HG02763 (cell line): ENCODE measurements at regions not wholly inside any gene's neighbourhood (a gene's known extent, or its start where the extent isn't known, plus 50 kb on each side); places are given as distances from the start of the nearest gene placed in this dataset.

ENCODE experiments used
- ATAC-seq: cut with Tn5 transposase; IDR thresholded peaks from one replicate; pipeline ENCODE4 v1.9.1; 2021; ENCODE audit warnings: mild to moderate bottlenecking, moderate library complexity; ENCODE audit not compliant: unreplicated experiment

- no peak for ATAC-seq
Measured at GRCh38 chr7:82567841-82568240, 124.3 kb upstream of the CACNA2D1 start.

GRCh38 chr7:82567356-82567755 is 123.8 kb upstream of the CACNA2D1 start:
- no peak for ATAC-seq

DNA sequence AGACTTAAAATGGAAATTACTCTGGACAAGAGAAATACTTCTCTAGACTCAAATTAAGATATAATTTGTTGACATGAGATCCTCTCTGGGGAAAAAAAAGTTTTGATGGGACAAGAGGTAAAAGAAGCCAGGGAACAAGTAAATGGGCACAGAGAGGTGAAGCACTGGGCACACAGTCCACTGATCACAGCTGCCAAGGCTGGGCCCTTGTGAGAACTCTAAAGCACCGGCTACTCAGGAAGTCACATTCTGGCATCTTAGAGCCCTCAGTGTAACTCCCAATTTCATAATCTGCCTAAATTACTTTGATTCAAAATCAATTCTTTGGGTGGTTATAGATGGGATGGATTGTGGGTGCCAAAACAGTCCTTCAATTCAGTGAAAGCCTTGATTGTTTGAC is 123.2 kb upstream of the CACNA2D1 start:
- no peak for ATAC-seq

DNA sequence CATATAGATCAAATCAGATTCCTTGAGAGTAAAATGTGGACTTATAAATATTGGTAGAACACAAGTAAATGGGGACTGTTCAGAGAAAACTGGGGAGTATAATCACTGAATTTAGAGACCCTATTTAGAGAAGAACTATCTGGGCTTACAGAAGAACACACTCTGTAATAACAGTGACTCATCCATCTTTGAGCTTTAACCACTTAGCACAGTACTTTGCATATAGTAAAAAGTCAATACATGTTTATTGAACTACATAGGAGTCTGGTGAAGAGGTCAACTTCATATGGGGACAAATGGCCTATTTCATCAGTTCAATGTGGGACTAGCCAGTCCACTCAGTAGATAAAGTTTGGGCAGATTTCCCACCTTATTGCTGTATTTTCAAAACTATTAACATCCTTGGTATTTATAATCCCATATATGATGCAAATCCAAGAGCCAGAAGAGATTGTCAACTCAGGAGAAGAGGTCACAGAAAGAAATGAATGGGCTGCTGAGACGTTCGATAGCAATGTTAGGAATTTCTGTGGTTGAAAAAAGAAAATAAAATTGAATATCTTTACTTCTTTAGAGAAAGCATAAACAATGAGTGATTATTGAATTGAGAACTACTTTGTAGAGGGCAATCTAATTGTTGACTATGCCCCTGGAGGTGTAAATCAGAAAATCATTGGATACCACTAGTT is 119.3 kb upstream of the CACNA2D1 start:
- no peak for ATAC-seq

DNA sequence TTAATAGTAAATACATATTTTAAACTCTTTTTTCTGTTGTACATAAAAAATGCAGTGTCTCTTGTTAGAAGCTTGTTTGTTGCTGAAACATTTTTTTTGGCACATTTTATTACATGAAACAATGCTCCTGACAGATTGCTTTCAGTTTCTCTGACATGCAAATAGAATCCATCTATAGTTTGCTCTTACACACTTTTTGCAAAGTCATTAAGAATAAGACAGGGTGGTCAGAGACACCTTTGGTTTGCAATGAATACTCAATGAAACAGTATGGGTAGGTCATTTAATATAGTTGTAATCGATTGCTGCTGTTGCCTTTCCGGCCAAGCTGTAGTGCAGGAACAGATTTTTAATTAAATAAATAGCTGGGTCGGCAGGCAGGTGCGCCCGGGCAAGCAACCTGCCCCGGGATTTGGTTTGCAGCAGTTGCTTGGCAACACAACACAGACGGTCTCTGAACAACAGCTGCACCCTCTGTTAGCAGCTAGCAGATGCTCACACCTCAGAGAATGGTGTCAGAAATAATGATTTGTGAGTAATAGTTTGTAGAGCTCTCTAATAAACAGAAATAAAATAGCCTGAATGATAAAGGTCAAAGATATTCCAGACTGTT is 115.7 kb upstream of the CACNA2D1 start:
- ATAC-seq = no peak

GRCh38 chr7:82549616-82550285 is 106.2 kb upstream of the CACNA2D1 start:
- no peak for ATAC-seq

DNA sequence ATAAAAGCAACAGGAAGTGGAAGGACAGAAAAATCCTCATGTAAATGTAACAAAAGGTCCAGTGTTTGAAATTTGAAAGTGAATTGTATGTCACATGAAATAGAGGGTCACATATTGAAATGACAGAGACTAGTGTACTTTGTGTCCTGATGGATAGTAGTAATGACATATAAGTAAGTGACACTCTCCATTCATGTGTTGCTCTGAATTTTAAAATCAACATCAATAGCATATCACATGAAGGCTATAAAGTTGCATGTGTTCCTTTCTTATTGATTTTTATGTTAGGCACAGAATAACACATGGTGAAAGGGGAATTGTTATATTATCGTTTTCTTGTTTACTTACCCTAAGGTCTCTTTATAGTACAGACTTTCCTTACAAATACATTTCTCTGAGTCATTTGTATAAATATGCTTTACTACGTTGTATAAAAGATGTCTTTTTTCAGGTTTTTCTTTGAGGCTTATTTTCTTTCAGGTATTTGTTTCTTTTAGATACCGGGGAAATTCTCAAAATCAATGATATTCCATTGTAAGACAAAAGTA is 104.6 kb upstream of the CACNA2D1 start:
- ATAC-seq = no peak

DNA sequence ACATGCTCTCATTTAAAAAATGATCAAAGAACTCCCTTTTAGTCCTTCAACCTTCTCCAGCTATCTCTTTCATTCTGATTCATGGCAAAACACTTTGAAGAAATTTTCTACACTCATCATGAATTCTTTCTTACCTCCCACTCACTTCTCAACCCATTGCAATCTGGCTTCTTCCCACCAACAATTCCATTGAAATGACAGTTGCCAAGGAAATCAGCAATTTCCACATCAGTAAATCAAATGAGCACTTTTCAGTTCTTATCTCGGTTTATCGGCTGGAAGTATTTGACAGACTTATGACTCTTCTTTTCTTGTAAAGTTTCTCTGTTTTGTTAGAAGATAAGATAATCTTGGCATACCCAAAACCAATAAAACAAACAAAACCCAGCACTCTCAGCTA is 99.1 kb upstream of the CACNA2D1 start:
- no peak for ATAC-seq

GRCh38 chr7:82539969-82540368 is 96.4 kb upstream of the CACNA2D1 start:
- no peak for ATAC-seq

DNA sequence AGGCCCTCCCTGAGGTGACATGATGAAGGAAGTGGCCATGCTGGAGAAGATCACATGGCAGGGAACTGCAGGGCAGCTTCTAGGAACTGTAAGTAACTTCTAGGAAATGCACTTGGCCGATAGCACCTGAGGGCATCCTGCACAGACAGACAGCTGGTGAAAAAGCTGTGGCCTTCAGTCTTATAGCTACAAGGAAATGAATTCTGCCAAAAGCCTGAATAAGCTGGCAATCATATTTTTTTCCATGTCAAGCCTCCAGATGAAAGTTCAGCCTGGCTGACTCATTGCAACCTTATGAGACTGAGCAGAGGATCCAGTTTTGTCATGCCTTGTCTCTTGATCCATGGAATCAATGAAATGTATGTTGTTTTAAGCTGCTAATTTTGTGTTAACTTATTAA is 91.1 kb upstream of the CACNA2D1 start:
- no peak for ATAC-seq

- no peak for ATAC-seq
Measured at GRCh38 chr7:82530361-82530760, 86.8 kb upstream of the CACNA2D1 start.

- ATAC-seq = no peak
Measured at GRCh38 chr7:82528577-82529310, 85.2 kb upstream of the CACNA2D1 start.

- no peak for ATAC-seq
Measured at GRCh38 chr7:82527851-82528250, 84.3 kb upstream of the CACNA2D1 start.

DNA sequence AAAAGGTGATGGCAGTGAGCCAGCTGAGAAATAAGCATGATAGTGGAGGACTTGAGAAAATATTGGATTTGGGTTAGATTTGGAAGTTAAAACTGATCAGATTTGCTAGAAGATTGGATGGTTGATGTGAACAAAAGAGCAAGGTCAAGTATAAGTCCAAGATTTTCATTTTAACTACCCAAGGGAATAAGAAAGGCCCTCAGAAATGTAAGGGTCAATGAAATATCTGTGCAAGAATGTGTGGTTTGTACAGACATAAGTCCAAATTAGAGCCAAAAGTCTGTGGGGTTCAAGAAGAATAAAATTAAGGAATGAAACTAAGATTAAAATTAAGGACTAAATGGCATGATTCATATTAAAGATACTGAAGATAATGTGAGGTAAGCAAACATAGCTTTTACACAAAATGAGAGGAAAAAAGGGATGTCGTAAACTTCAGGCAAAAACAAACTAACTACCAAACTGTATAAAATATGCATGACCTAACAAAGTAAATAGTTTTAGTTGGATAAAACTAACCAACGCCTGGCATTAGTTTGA is 78.4 kb upstream of the CACNA2D1 start:
- ATAC-seq = no peak

- ATAC-seq = no peak
Measured at GRCh38 chr7:82517050-82517449, 73.5 kb upstream of the CACNA2D1 start.

DNA sequence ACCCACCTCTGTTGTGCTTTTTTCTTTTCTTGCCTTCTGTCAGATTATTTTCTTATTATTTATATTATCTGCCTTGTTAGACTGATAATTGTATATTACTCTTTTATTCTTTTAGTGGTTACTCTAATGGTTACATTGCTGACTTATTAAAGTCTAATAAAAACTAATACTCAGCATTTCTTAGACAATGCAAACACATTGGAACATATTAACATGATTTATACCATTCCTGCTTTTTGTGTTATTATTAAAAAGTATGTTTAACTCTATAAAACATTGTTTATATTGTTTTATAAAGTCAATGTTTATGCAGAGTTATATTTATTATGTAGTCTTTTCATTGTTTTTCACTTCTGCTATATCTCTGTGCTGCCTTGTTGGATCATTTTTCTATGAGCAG is 68.0 kb upstream of the CACNA2D1 start:
- no peak for ATAC-seq

GRCh38 chr7:82507976-82508677 is 64.5 kb upstream of the CACNA2D1 start:
- no peak for ATAC-seq

GRCh38 chr7:82507365-82507975 is 63.9 kb upstream of the CACNA2D1 start:
- no peak for ATAC-seq

DNA sequence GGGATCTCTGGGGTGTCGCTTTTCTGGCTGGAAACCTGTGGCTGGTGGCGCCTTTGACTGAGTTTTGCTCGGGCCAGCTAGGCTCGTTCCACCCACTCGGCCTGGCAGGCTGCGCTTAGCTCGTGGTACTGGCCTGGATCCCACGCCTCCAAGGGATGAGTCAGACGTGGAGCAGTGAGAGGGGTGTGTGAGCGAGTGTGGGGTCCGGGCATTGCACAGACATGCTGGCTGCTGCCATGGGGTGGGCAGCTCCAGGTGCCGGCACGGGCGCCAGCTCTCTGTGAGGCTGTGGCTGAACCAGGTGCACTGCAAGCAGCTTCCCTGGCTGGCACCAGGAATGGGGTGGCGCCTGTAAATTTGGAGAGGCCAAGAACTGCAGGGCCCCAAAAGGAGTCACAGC is 63.1 kb upstream of the CACNA2D1 start:
- no peak for ATAC-seq

DNA sequence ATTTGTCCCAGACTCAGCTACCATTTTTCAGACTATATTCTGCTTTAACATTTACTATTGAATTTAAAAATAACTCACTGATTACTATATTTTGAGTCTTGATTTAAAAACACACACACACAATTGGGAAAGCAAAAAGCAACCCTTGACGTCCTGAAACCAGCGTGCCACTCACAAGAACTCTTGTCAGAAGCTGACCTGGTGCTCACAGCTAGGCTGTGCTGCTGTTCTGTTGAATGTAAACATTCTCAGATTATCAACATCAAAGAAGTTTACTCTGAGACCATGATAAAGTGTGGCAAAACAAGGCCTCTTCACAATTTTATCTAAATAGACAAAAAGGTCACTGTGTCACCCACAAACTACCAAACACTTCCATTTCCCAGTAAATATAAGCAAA is 62.6 kb upstream of the CACNA2D1 start:
- no peak for ATAC-seq
